GM18511 (cell line): ENCODE measurements at regions not wholly inside any gene's neighbourhood (a gene's known extent, or its start where the extent isn't known, plus 50 kb on each side); places are given as distances from the start of the nearest gene placed in this dataset.

ENCODE experiments used
- ATAC-seq: cut with Tn5 transposase; IDR thresholded peaks from one replicate; pipeline ENCODE4 v1.9.1; 2021; ENCODE audit warnings: mild to moderate bottlenecking, moderate library complexity; ENCODE audit not compliant: unreplicated experiment

DNA sequence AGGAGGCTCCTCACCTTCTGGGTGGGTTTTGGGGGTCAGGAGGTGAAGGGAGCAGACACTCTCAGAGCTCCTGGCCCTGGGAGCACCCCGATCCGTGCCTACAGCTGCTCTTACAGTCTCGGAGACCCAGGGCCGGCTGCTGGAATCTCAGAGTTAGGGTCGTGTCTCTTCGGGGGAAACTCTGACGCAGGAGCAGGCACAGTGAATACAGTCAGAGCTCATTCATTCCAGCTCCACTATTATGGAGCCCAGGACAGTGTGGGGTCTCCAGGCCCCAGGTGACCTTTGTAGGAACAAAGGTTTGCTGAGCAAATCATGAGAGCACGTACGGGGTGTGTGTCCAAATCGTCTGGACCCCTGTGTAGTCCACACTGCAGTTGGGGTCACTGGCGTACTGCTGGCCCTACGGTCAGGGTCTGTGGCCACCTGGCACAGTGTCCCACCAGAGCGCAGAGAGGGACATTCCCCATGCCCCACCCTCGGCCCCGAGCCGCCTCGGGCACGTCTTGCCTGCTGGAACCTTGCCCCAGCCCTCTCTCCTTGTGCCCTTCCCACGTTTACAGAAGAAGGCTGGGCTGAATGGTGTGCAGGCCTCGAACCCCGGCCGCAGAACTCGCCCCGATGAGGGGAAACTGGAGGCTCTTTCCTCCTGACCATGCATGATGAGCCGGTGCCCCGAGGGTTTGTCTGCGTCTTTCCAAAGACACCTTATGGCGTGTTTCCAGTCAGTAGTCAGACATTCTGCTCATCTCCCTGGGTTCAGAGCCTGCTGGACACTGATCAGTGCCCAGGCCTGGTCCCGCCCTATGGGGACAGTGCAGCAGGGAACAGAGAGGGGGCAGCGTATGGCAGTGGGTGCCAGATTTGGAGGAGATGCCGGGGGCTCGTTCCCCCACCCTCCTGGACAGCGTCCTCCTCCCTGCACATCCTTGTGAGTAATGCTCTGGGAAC is 1166.6 kb downstream of the BRD1 start:
- no peak for ATAC-seq

- no peak for ATAC-seq
These were observed 1167.4 kb downstream of the BRD1 start for GRCh38 chr22:48660104-48660789.

DNA sequence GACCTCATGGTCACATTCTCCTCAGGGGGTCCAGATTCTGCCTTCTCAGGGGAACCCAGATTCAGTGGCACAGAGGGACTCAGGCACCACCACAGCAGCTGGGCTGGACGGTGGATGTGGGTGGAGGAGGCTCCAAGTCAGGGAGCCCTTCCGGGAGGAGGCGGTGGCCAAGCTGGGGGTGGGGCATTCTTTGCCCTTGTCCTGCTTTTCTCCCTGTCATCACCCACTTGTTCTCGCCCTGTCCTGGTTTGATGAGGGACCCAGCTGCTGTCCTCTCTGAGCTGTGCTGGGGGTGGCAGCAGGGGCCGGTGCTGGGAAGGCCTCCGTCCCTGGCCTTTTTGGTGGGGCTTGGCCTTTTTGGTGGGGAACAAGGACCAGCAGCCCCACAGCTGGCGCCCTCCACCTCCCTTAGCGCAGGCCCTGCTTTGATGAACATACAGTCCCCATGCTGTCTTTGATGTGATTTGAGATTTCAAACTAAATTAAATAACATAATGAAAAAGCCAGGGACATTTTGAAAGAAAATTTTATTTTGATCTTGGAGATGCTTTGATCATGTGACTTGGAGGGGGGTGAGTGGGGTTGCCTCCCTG is 1168.2 kb downstream of the BRD1 start:
- ATAC-seq, result no peak

- no peak for ATAC-seq
These were observed 1168.8 kb downstream of the BRD1 start for GRCh38 chr22:48658871-48659270.

GRCh38 chr22:48658246-48658645 is 1169.4 kb downstream of the BRD1 start:
- ATAC-seq, result no peak

GRCh38 chr22:48654492-48654891 is 1173.2 kb downstream of the BRD1 start:
- ATAC-seq, result no peak

DNA sequence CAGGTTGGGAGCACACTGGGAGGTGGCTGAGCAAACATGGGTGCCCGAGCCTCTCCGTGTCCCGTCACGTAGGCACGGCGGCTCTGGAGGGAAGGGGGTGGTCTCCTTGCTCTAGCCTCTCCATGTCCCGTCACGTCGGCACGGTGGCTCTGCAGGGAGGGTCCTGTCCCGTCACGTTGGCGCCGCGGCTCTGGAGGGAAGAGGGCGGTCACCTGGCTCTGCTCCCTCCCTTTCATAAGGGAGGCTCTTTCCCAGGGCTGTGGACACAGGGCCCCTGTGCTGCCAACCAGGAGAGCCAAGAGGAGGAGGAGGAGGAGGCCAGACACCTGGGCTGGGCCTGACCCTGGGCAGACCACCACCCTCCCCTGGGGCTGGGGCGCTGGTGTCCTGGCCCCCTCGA is 1173.7 kb downstream of the BRD1 start:
- ATAC-seq, result no peak

- no peak for ATAC-seq
These were observed 1174.4 kb downstream of the BRD1 start for GRCh38 chr22:48653306-48653705.

GRCh38 chr22:48652796-48653195 is 1174.9 kb downstream of the BRD1 start:
- no peak for ATAC-seq

DNA sequence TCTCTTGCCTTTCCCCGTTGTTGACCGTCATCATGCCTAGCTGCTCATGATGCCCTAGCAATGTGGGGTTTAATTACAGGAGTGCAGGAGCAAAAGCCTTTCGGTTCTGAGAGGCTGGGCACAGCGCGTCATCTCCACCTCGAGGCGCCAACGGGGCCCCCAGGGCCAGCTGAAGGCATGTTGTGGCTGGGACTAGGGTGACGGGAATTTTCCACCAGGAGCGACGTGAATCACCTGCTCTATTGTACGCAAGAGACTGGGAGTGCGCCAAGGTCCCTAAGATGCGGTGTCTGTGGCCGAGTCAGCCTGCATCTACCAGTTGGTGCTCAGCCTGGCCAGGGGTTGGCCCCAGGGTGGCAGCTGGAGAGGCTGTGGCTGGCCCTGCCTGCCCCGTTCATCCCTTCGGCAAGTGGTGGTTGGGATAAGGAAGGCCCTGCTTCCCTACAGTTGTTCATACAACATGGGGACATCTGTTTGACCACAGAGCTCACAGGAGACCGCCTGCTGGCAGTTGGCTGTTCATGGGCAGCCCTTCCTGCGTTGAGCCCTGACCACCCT is 1175.6 kb downstream of the BRD1 start:
- no peak for ATAC-seq

DNA sequence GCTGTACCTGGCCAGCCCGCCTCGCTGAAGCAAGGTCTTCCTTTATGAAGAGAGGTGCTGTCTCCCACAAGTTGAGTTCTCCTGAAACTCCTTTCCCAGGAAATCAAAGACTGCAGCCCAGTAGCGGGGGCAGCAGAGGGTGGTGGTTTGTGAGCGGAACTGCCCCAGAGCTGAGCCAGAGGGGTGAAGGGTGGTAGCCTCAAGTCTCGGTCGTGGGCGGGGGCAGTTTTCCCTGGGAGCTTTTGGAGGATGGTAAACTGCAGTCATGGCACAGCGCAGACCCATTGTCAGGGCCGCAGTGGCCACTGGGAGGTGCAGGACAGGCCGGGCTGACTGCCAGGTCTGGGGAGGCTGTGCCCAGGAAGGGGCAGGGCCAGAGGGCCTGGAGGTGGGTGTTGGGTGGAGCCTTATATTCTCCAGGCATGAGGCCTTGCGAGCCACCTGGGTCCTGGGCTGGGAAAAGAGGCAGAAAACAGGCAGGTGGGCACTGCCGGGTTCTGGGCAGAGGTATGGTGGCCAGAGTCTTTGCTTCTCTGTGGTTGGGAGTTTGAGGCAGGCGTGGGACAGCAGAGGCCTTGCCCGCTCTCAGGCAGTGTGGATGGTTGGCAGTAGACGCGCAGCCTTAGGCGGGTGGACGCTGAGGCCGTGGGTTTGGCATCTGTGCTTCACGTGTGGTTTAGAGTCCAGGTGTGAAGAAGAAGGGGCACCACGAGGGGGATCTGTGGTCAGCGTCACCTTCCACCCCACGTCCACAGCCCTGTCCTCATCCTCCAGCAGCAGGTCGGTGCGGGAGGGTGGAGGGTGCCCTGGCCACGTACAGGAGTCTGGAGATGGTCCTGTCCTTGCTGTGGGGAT is 1176.4 kb downstream of the BRD1 start:
- ATAC-seq, result no peak

DNA sequence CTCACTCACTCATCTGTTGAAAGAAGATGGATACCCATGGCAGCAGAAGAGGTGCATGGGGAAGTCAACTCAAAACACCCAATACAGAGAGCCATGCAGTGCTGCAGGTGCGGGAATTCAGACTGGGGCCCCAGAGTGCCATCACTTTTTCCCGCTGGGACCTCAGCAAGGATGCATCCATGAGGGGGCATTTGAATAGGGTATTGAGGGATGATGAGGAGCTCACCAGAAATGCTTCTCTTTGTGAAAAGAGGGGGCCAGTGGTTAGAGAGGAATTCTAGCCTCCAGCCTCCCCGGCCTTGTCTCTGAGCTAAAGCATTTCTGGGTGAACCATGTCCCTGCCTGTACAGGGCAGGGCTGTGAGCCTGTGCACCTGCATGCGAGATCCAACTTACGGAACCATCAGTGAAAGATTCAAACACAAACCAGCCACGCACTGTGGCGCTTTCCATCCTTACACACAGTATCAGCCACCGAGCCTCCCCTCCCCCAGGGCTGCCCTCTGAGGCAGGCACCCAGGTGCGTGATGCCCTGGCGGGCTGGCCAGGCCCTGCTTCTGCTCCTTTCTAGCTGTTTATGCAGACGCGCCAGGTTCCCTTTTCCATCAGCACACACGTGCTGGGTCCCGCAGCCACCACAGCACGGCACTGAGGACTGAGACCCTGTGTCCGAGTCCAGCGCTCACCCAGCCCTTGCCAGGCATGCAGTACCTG is 1177.2 kb downstream of the BRD1 start:
- no peak for ATAC-seq

GRCh38 chr22:48649466-48649865 is 1178.2 kb downstream of the BRD1 start:
- no peak for ATAC-seq

- ATAC-seq, result no peak
These were observed 1178.6 kb downstream of the BRD1 start for GRCh38 chr22:48649031-48649430.

- ATAC-seq, result no peak
These were observed 1179.8 kb downstream of the BRD1 start for GRCh38 chr22:48647606-48648515.

- ATAC-seq, result no peak
These were observed 1180.6 kb downstream of the BRD1 start for GRCh38 chr22:48647051-48647450.

- no peak for ATAC-seq
These were observed 1181.3 kb downstream of the BRD1 start for GRCh38 chr22:48646216-48646925.

DNA sequence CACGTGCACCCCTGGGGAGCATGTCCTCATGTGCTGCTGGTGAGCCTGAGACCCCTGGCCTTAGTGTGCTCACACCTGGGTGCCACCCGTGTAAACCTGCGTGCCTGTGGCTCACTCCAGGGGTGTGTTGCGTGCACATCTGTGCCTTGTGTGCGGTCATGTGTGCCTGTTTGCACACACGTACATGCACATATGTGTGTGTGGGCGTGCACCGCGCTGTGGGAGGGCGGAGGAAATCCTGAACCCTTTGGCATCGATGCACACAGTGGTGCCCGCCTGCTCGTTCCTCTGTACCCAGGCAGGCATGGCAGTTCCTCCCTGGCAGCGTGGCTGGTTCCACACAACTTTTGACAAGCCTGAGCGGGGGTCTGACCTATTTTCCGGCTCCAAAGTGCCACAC is 1181.9 kb downstream of the BRD1 start:
- no peak for ATAC-seq
